Muscle of leg (tissue), 3 donors: ENCODE measurements at regions not wholly inside any gene's neighbourhood (a gene's known extent, or its start where the extent isn't known, plus 50 kb on each side); places are given as distances from the start of the nearest gene placed in this dataset.

Experiments used
- DNase-seq: peaks from one replicate; pipeline ENCODE4 v3.0.0; 2013
- H3K27ac ChIP-seq: one replicate; pipeline ENCODE4 v1.5.1; 2013; ENCODE audit warnings: mild to moderate bottlenecking, low read length, control low read depth
- H3K27me3 ChIP-seq: one replicate; pipeline ENCODE4 v1.6.1; 2013; ENCODE audit warnings: low read length; ENCODE audit not compliant: control insufficient read depth, insufficient read depth
- H3K36me3 ChIP-seq: one replicate; pipeline ENCODE4 v1.6.1; 2013; ENCODE audit warnings: low read length; ENCODE audit not compliant: control insufficient read depth, insufficient read depth
- H3K4me1 ChIP-seq: one replicate; pipeline ENCODE4 v1.6.1; 2013; ENCODE audit warnings: low read length; ENCODE audit not compliant: control insufficient read depth, insufficient read depth
- H3K4me3 ChIP-seq: one replicate; pipeline ENCODE4 v1.5.1; 2013; ENCODE audit warnings: low read length, control low read depth
- H3K9me3 ChIP-seq: replicated peaks from 2 replicates; pipeline ENCODE4 v1.6.1; 2013; ENCODE audit warnings: low read depth, low read length; ENCODE audit not compliant: control insufficient read depth
- WGBS: methylation state at CpG from one replicate; pipeline ENCODE4 v1.1.5; 2013; ENCODE audit warnings: missing lambda C conversion rate; ENCODE audit not compliant: insufficient coverage; 5-methylcytosine and 5-hydroxymethylcytosine counted together

DNA sequence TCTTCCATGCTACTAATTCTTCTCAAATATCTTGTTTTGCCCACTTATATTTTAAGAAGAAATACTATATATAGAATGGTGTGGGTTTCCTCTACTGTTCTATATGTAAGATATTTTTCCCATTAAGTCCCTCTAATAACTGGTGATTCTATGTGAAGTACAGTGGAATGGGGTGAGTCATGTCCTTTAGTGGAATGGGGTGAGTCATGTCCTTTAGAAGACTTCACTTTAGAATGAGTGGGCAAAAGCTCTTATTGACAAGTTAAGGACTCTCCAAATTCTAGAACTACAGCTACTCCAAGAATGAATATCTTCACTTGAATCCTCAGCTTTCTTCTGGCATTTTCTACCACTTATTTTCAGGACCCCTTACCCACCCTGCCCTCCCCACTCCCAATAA is 349.9 kb downstream of the ETNK1 start:
- no peak for DNase-seq
- Histone ChIP-seq H3K4me1 (peaks cover 3% of the 10 kb centered on the region), H3K36me3 (no peaks in the 10 kb centered on the region), H3K27me3 (no peaks in the 10 kb centered on the region), H3K27ac (no peak overlapping the region), H3K4me3 (no peak overlapping the region), H3K9me3 (no peaks in the 10 kb centered on the region)

DNA sequence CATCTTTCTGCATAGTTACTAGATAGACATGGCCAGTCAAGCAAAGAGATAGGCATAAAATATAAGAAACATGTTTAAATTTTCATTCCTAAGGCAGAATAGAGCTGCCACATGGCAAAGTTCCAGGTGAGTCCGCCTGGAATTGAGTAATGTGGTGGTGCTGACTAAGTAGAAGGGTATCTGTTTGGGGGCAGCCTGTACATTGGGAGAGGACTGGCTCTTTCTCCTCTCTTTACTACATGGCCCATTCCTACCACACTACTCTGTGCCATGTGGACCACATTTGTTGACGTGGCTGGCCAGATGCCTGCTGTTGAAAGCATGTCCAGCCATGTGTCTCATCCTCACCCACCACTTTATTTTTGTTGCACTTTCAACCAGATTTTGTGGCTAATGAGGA is 354.0 kb downstream of the ETNK1 start:
- H3K27ac ChIP-seq, result no peak overlapping the region
- DNase-seq, result no peak
- H3K27me3 ChIP-seq, result no peaks in the 10 kb centered on the region
- H3K36me3 ChIP-seq, result no peaks in the 10 kb centered on the region
- WGBS, result no CpG with 5 or more reads among the region's 2 CpGs
- H3K9me3 ChIP-seq, result no peaks in the 10 kb centered on the region
- H3K4me3 ChIP-seq, result no peak overlapping the region
- H3K4me1 ChIP-seq, result no peaks in the 10 kb centered on the region

DNA sequence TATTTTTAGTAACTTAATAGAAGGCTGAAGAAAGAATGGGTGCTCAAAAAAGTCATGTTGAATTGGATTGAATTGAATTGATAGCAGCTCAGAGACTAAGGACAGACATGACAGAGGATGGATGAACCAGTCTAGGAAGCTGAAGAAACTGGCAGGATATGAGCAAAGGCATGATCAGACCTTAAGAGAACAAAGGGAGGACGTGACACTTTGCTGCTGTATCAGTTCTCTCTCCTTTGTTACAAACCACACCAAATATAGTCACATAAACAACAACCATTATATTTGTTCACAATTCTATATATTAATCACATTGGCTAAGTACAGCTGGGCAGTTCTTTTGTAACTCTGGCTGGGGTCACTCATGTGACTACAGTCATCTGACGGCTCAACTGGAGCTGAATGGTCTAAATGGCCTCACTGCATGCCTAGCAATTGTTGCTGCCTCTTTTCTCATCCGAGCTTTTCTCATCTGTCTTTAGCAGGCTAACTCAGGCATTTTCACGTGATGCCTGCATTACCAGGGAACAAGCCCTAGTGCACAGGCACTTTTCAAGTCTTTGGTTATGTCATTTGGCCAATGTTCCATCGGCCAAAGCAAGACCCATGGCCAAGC is 355.0 kb downstream of the ETNK1 start:
- Histone ChIP-seq H3K4me1 (no peaks in the 10 kb centered on the region), H3K9me3 (no peaks in the 10 kb centered on the region), H3K27ac (no peak overlapping the region), H3K27me3 (no peaks in the 10 kb centered on the region), H3K4me3 (no peak overlapping the region), H3K36me3 (no peaks in the 10 kb centered on the region)
- 82% methylated on average over 3 of the region's 5 CpGs for WGBS
- no peak for DNase-seq

DNA sequence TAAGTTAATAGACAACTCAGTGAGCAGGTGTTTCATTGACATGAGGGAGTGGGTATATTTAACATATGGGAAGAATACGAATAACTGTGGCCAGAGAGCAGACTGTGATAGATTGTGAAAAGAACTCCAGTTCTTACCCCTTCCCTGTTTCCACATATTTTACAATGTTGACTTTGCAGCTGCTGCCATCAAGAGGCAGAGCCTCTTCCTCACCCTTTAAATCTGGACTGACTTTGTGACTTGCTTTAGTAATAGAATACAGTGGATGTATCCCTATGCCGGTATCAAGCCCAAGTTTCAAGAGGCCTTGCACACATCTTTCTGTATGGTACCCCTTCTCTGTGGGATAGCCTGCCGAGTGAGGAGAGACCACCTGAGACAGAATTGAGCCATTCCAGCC is 356.7 kb downstream of the ETNK1 start:
- no peaks in the 10 kb centered on the region for H3K27me3 ChIP-seq
- H3K9me3 ChIP-seq, result no peaks in the 10 kb centered on the region
- no peak overlapping the region for H3K4me3 ChIP-seq
- H3K4me1 ChIP-seq, result no peaks in the 10 kb centered on the region
- no peak overlapping the region for H3K27ac ChIP-seq
- no peak for DNase-seq
- 83% methylated on average over 1 of the region's 3 CpGs for WGBS
- no peaks in the 10 kb centered on the region for H3K36me3 ChIP-seq

DNA sequence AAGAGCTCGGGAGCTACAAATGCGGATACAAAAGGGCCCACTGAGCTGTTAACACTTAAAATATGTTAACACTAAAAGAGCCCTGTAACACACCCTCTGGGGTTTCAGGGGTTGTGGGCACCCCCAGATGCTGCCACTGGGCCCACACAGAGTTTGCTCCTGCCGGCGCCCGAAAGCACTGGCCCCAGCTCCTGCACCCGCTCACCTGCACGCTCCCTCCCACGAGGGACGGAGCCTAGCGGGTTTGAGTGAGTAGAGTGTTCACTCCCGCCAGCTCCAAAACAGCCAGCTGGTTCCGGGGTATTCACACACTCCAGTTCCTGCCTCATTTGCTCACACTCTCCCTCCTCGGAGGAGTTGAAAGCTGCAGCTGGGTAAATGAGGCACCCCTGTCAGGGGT is 357.7 kb downstream of the ETNK1 start:
- H3K27me3 ChIP-seq, result no peaks in the 10 kb centered on the region
- 59% methylated on average over 10 of the region's 13 CpGs for WGBS
- H3K9me3 ChIP-seq, result no peaks in the 10 kb centered on the region
- H3K4me1 ChIP-seq, result no peaks in the 10 kb centered on the region
- no peak for DNase-seq
- no peak overlapping the region for H3K27ac ChIP-seq
- H3K36me3 ChIP-seq, result no peaks in the 10 kb centered on the region
- H3K4me3 ChIP-seq, result no peak overlapping the region

DNA sequence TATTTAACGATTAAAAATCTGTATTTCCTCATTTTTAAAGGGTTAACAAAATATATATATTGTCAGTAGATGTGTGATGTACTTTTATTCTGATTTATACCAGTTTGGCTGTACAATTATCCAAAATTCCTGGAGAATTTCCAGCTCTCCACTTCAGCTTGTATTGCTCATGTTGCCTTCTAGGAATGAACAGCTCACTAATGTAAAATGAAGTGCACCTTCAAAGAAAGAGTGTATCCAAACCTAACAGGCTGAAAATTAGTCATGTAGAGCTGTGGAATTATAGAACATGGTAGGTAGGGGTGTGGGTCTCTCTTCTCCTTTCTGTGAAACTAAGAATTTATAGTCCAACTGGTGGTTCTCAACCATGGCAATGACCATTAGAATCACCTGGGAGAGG is 362.0 kb downstream of the ETNK1 start:
- Histone ChIP-seq H3K36me3 (no peaks in the 10 kb centered on the region), H3K27me3 (no peaks in the 10 kb centered on the region), H3K9me3 (no peaks in the 10 kb centered on the region), H3K4me3 (no peak overlapping the region), H3K4me1 (no peaks in the 10 kb centered on the region), H3K27ac (no peak overlapping the region)
- no peak for DNase-seq
- no CpG with 5 or more reads among the region's 1 CpG for WGBS

DNA sequence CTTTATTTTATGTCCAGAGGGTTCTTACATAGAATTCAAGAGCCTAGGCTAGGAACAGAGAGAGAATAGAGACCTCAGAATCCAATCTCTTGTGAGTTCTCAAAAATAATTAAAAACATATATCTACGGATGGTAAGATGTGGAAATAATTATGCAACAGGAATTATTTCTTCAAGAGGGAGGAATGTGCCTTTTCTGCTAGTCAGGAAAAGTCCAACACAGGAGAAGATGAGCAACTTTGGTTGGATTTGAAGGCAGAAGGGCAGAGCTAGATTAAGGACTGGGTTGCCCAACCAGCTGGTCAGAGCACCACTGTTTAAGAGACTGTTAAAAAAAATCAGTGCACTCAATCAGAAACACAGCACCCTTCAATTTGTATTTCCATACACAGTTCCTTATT is 365.5 kb downstream of the ETNK1 start:
- WGBS, result no CpG with 5 or more reads among the region's 1 CpG
- no peak overlapping the region for H3K27ac ChIP-seq
- no peaks in the 10 kb centered on the region for H3K4me1 ChIP-seq
- no peaks in the 10 kb centered on the region for H3K9me3 ChIP-seq
- H3K4me3 ChIP-seq, result no peak overlapping the region
- H3K36me3 ChIP-seq, result no peaks in the 10 kb centered on the region
- no peak for DNase-seq
- H3K27me3 ChIP-seq, result no peaks in the 10 kb centered on the region

DNA sequence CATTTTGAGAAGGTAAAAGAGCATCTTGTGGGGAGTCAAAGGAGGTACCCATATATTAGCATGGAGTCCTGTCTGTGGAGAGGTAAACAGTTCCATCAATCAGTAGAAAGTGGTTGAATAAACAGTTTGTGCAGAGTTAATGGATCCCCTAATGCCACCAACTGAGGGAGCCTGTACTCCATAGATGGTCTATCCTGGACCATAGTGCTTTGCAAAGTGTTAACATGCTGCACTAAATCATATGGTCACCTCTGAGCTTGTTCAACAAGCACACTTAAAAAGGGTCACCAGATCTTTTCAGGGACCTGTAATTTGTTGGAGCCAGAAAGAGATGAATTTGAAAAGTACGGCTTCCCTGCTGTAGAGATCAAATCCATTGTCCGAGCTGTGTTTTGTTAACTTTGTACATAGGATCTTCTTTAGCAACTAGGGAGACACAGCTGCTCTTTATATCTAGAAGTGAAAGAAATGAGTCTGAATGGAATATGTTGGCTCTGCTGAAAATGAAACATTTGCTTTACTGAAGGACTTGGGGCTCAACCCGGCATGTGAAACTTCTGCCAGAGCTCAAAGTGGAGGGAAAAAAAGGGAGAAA is 366.4 kb downstream of the ETNK1 start:
- Histone ChIP-seq H3K4me3 (no peak overlapping the region), H3K9me3 (no peaks in the 10 kb centered on the region), H3K27ac (no peak overlapping the region), H3K36me3 (no peaks in the 10 kb centered on the region), H3K4me1 (no peaks in the 10 kb centered on the region), H3K27me3 (no peaks in the 10 kb centered on the region)
- DNase-seq, result no peak
- 62% methylated on average over 2 of the region's 3 CpGs for WGBS

DNA sequence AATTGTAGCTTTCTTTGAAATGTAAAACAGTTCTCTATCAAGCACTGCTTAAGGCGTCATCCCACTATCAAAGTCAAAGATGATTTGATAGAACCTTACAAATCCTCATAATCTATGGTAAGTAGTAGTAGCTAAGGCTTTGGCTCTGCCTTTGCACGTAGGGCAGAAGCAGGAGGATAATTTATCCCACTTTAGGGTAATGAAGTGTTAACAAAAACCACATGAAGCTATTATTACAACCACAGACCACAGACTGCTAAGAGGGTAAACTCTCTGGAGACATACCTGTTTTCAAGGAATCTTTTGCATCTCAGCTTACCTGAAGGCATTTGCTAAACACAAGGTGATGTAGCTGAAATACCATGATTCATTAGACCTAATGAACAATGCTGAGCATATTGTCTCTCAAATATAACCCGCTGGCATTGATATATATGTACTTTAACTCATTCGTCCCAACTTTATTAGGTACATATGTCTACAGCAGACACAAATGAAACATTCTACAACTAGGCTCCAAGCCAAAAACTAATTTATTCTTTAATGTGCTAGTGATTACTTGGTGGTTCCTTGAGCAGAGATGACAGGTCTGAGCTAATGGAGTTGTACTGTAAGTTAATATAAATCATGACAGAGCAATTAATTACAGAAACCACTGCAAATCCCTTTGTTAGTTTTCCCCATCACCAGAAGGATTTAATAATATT is 368.8 kb downstream of the ETNK1 start:
- Histone ChIP-seq H3K27me3 (no peaks in the 10 kb centered on the region), H3K4me3 (no peak overlapping the region), H3K4me1 (no peaks in the 10 kb centered on the region), H3K36me3 (no peaks in the 10 kb centered on the region), H3K9me3 (no peaks in the 10 kb centered on the region), H3K27ac (no peak overlapping the region)
- no CpG with 5 or more reads among the region's 4 CpGs for WGBS
- no peak for DNase-seq

DNA sequence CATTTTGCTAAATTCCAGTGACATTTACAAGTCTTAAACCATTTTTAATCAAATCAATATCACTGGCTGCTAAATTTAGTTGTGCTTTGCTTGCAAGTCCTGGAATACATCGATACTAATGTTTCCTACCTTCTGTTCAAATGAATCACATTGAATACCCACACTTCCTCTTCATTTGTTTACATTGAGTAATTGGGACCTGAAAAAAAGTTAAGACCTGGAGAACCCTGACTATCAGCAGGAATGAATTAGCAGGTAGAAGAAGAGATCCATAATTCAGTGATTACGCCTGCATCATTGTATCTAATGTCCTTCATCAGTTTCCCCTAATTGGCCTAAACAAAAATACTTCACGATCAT is 369.3 kb downstream of the ETNK1 start:
- no CpG with 5 or more reads among the region's 3 CpGs for WGBS
- DNase-seq, result no peak
- H3K9me3 ChIP-seq, result no peaks in the 10 kb centered on the region
- no peaks in the 10 kb centered on the region for H3K36me3 ChIP-seq
- H3K4me3 ChIP-seq, result no peak overlapping the region
- no peaks in the 10 kb centered on the region for H3K27me3 ChIP-seq
- H3K27ac ChIP-seq, result no peak overlapping the region
- H3K4me1 ChIP-seq, result no peaks in the 10 kb centered on the region
